K562 (cell line): ENCODE measurements at regions not wholly inside any gene's neighbourhood (a gene's known extent, or its start where the extent isn't known, plus 50 kb on each side); places are given as distances from the start of the nearest gene placed in this dataset.

ENCODE experiments used
- ATAC-seq: fragments of 200-7000 bp; cut with Tn5 transposase; 3 replicates; pipeline ENCODE4 v1.9.1; 2020; ENCODE audit warnings: moderate library complexity
- BruUV-seq: library from RNA; stranded (reverse); fragments of 400-500 nt; replicated peaks from 2 replicates; lab custom pipeline; 2021; lab: Mats Ljungman, UMichigan
- CTCF ChIA-PET: fragments of 300-600 bp; formaldehyde crosslinking; extraction: SDS; loops from one replicate; lab custom pipeline; 2021; ENCODE audit warnings: low intra/inter-chr PET ratio; lab: Yijun Ruan, JAX
- POLR2A ChIA-PET: fragments of 300-600, 350-650 bp; sonication (Branson Sonifier 250); formaldehyde crosslinking; extraction: SDS; loops from one replicate; lab custom pipeline; 2021; ENCODE audit warnings: antibody characterized with exemption, inconsistent platforms; lab: Yijun Ruan, JAX
- DNase-seq, 4 experiments: peaks; one replicate each; pipeline versions ENCODE4 v3.0.0 to v3.0.0-alpha.2; 2011 to 2018; ENCODE audit warnings: low spot score in 3 of 4, mixed read lengths in 3 of 4; ENCODE audit errors: extremely low read depth in 1 of 4
- FAIRE-seq: peaks from 2 replicates; lab custom pipeline; 2011; peaks lifted over from hg19 to GRCh38; lab: Jason Lieb, UNC
- H2AFZ ChIP-seq: 2 replicates; pipeline ENCODE4 v1.6.0; 2011; ENCODE audit warnings: low read depth, low read length, control low read depth, inconsistent platforms
- H3K27ac ChIP-seq: fragments of 200-600 bp; 3 replicates; pipeline ENCODE4 v1.8.0; 2011; ENCODE audit warnings: low read depth, mild to moderate bottlenecking, control low read depth, inconsistent platforms, low read length, moderate library complexity, mixed read lengths; ENCODE audit errors: extremely low read depth
- H3K27me3 ChIP-seq, 2 experiments: fragments of 300-600 bp in 1 of 2; 2 replicates in 1 of 2; 3 replicates in 1 of 2; pipeline versions ENCODE4 v1.6.0 to v1.8.0; 2011; ENCODE audit warnings: inconsistent platforms in 2 of 2, low read length in 2 of 2, mild to moderate bottlenecking in 1 of 2, mixed read lengths in 1 of 2, moderate library complexity in 1 of 2; ENCODE audit not compliant: control insufficient read depth in 2 of 2, insufficient read depth in 2 of 2
- H3K36me3 ChIP-seq: fragments of 300-600 bp; 3 replicates; pipeline ENCODE4 v1.8.0; 2011; ENCODE audit warnings: mild to moderate bottlenecking, low read length, inconsistent platforms; ENCODE audit not compliant: control insufficient read depth, insufficient read depth
- H3K4me1 ChIP-seq, 2 experiments: fragments of 200-600 bp in 1 of 2; replicated peaks in 1 of 2; 2 replicates in 1 of 2; 3 replicates in 1 of 2; pipeline versions ENCODE4 v1.5.1 to v1.8.0; 2011; ENCODE audit warnings: inconsistent platforms in 2 of 2, low read length in 2 of 2, mild to moderate bottlenecking in 1 of 2, mixed read lengths in 1 of 2, moderate library complexity in 1 of 2; ENCODE audit not compliant: control insufficient read depth in 2 of 2, insufficient read depth in 2 of 2
- H3K4me2 ChIP-seq: 2 replicates; pipeline ENCODE4 v1.6.1; 2011; ENCODE audit warnings: low read length, control low read depth, inconsistent platforms, mixed read lengths; ENCODE audit not compliant: insufficient read depth
- H3K4me3 ChIP-seq: fragments of 200-600 bp; sonication (generic), shearing (Covaris generic); 2 replicates; pipeline ENCODE4 v1.5.1; 2016; ENCODE audit warnings: control low read depth, inconsistent platforms
- H3K79me2 ChIP-seq: fragments of 200-600 bp; 3 replicates; pipeline ENCODE4 v1.8.0; 2011; ENCODE audit warnings: low read length, inconsistent platforms; ENCODE audit not compliant: control insufficient read depth, insufficient read depth
- H3K9ac ChIP-seq, 2 experiments: 2 replicates each; pipeline versions ENCODE4 v1.6.0 to v1.6.1; 2011; ENCODE audit warnings: low read depth in 2 of 2, low read length in 2 of 2, control low read depth in 1 of 2, inconsistent platforms in 1 of 2, mild to moderate bottlenecking in 1 of 2, mixed read lengths in 1 of 2; ENCODE audit not compliant: insufficient read depth in 1 of 2
- H3K9me1 ChIP-seq: one replicate; pipeline ENCODE4 v1.6.0; 2011; ENCODE audit warnings: inconsistent platforms, mild to moderate bottlenecking, low read length, moderate library complexity; ENCODE audit not compliant: control insufficient read depth, insufficient read depth
- H3K9me3 ChIP-seq: replicated peaks from 2 replicates; pipeline ENCODE4 v1.5.1; 2011; ENCODE audit warnings: low read depth, low read length, inconsistent platforms; ENCODE audit not compliant: control insufficient read depth, insufficient read depth
- H4K20me1 ChIP-seq: replicated peaks from 2 replicates; pipeline ENCODE4 v1.6.1; 2011; ENCODE audit warnings: low read length, inconsistent platforms, mixed read lengths; ENCODE audit not compliant: control insufficient read depth, insufficient read depth
- HNRNPL ChIP-seq: fragments of 200-400 bp; formaldehyde crosslinking; IDR thresholded peaks from 2 replicates; pipeline ENCODE4 v1.6.1; 2017; ENCODE audit warnings: low read depth, mild to moderate bottlenecking, low read length
- JUND ChIP-seq, 2 experiments: IDR thresholded peaks; 2 replicates in 1 of 2; 3 replicates in 1 of 2; pipeline ENCODE4 v1.6.1; 2011; ENCODE audit warnings: borderline replicate concordance in 2 of 2, low read depth in 2 of 2, low read length in 2 of 2, improper control_type of control experiment in 1 of 2, missing biosample characterization in 1 of 2, missing genetic modification characterization in 1 of 2, missing genetic modification reagents in 1 of 2
- ZNF347 ChIP-seq: fragments of 450-650 bp; formaldehyde crosslinking; IDR thresholded peaks from 2 replicates; pipeline ENCODE4 v1.4.0; 2020; ENCODE audit warnings: low read depth, mild to moderate bottlenecking, moderate library complexity
- WGBS: fragments of 100-300 bp; shearing (Covaris generic); methylation state at CpG from one replicate; pipeline ENCODE4 v1.1.6; 2016; ENCODE audit warnings: low coverage, mixed read lengths; ENCODE audit not compliant: insufficient coverage; ENCODE audit errors: missing lambda C conversion rate; 5-methylcytosine and 5-hydroxymethylcytosine counted together
- in situ Hi-C: fragments of 300-500 bp; cut with MboI; formaldehyde crosslinking; loops from 4 replicates; pipeline ENCODE4 v1.15.0; 2018; ENCODE audit warnings: inconsistent platforms, mixed read lengths
- intact Hi-C: fragments of 100-400 bp; cut with micrococcal nuclease; formaldehyde crosslinking; loops from 2 replicates; pipeline ENCODE4 v1.14.2; 2022
- TF ChIP-seq, protein P1 (sequence below): fragments of 450-650 bp; conservative IDR thresholded peaks from 2 replicates; pipeline ENCODE4 v1.6.1; 2016; ENCODE audit warnings: missing genetic modification characterization, low read depth, mild to moderate bottlenecking, missing compliant biosample characterization, moderate library complexity
- TF ChIP-seq, protein P2 (sequence below), 2 experiments: fragments of 450-650 bp in 1 of 2; IDR thresholded peaks; 2 replicates each; pipeline ENCODE4 v1.6.1; 2011 to 2017; ENCODE audit warnings: low read depth in 2 of 2, antibody characterized with exemption in 1 of 2, borderline replicate concordance in 1 of 2, low read length in 1 of 2, mild to moderate bottlenecking in 1 of 2, mixed read lengths in 1 of 2; ENCODE audit not compliant: control insufficient read depth in 1 of 2
- TF ChIP-seq, protein P3 (sequence below): sonication (generic); formaldehyde crosslinking; IDR thresholded peaks from 2 replicates; pipeline ENCODE4 v1.8.1; 2023; ENCODE audit warnings: missing genetic modification reagents, mild to moderate bottlenecking, borderline replicate concordance

DNA sequence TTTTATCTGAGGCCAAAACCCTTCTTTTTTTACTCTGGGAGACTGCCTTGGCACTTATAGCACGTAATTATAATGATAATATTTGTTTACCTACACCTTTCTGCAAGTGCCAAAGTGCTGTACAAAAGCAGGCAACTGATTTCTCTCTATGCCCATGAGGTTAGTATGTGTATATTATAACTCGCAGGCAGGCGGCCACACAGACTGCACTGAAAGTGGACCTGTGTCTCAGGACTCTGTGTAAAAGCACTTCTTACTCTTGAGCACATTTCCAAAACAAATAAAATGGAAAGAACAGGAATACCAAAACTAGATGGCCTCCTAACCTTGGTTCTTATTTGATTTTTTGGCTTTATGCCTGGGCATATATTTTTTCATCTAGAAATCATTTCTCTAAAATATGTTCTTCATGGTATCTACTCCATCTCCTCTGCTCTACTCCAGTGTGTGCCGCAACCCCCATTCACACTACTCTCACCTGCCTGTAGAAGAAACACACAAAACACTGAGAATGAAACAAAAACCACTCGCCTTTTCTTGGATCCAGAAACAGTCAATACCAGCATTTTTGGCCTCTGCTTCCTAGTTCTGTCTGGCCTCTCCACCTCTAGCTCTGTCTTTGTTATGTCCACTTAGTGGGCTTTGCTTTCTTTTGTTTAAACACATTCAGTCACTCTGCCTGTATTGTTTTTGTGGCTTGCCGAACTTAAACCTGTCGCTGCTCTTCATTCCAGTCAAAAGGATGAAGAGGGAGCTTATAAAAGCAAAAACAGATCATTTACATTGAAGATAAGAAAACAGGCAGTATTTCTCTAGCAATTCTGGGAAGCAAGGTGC is 934.5 kb upstream of the TENM3 start:
- WGBS: 2% methylated on average over 7 of the region's 7 CpGs
- no peaks in the 10 kb centered on the region for H3K4me1 ChIP-seq
- H3K4me2 ChIP-seq: no peak overlapping the region
- no peak for FAIRE-seq
- ChIA-PET POLR2A (no interaction called here), CTCF (no interaction called here)
- in situ Hi-C loops (no loop called here), intact Hi-C loops (no loop called here)
- H3K27me3 ChIP-seq: no peaks in the 10 kb centered on the region
- no peak overlapping the region for H3K27ac ChIP-seq
- BruUV-seq: no TSS peak
- no peaks in the 10 kb centered on the region for H4K20me1 ChIP-seq
- DNase-seq: no peak
- H3K9me1 ChIP-seq: no peaks in the 10 kb centered on the region
- no peak overlapping the region for H3K9ac ChIP-seq
- no peaks in the 10 kb centered on the region for H3K9me3 ChIP-seq
- H3K79me2 ChIP-seq: no peaks in the 10 kb centered on the region
- no peak overlapping the region for H3K4me3 ChIP-seq
- no peak overlapping the region for H2AFZ ChIP-seq
- ATAC-seq: no peak
- no peaks in the 10 kb centered on the region for H3K36me3 ChIP-seq
- TF ChIP-seq, protein P1, sequence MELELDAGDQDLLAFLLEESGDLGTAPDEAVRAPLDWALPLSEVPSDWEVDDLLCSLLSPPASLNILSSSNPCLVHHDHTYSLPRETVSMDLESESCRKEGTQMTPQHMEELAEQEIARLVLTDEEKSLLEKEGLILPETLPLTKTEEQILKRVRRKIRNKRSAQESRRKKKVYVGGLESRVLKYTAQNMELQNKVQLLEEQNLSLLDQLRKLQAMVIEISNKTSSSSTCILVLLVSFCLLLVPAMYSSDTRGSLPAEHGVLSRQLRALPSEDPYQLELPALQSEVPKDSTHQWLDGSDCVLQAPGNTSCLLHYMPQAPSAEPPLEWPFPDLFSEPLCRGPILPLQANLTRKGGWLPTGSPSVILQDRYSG (tag): no peak
- TF ChIP-seq ZNF347 (CRISPR knock-in tag) (no peak), JUND (IDR thresholded peaks at IDR 0.05; ENCODE audit: borderline replicate concordance, low read depth, low read length) (no peak), JUND (tag; IDR thresholded peaks at IDR 0.05; ENCODE audit: borderline replicate concordance, low read depth, low read length) (no peak), HNRNPL (no peak)
- TF ChIP-seq, protein P2, sequence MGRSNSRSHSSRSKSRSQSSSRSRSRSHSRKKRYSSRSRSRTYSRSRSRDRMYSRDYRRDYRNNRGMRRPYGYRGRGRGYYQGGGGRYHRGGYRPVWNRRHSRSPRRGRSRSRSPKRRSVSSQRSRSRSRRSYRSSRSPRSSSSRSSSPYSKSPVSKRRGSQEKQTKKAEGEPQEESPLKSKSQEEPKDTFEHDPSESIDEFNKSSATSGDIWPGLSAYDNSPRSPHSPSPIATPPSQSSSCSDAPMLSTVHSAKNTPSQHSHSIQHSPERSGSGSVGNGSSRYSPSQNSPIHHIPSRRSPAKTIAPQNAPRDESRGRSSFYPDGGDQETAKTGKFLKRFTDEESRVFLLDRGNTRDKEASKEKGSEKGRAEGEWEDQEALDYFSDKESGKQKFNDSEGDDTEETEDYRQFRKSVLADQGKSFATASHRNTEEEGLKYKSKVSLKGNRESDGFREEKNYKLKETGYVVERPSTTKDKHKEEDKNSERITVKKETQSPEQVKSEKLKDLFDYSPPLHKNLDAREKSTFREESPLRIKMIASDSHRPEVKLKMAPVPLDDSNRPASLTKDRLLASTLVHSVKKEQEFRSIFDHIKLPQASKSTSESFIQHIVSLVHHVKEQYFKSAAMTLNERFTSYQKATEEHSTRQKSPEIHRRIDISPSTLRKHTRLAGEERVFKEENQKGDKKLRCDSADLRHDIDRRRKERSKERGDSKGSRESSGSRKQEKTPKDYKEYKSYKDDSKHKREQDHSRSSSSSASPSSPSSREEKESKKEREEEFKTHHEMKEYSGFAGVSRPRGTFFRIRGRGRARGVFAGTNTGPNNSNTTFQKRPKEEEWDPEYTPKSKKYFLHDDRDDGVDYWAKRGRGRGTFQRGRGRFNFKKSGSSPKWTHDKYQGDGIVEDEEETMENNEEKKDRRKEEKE (IDR thresholded peaks at IDR 0.05; ENCODE audit: borderline replicate concordance in 1 of 2, control insufficient read depth in 1 of 2, low read depth in 2 of 2, low read length in 1 of 2): no peak
- TF ChIP-seq, protein P3, sequence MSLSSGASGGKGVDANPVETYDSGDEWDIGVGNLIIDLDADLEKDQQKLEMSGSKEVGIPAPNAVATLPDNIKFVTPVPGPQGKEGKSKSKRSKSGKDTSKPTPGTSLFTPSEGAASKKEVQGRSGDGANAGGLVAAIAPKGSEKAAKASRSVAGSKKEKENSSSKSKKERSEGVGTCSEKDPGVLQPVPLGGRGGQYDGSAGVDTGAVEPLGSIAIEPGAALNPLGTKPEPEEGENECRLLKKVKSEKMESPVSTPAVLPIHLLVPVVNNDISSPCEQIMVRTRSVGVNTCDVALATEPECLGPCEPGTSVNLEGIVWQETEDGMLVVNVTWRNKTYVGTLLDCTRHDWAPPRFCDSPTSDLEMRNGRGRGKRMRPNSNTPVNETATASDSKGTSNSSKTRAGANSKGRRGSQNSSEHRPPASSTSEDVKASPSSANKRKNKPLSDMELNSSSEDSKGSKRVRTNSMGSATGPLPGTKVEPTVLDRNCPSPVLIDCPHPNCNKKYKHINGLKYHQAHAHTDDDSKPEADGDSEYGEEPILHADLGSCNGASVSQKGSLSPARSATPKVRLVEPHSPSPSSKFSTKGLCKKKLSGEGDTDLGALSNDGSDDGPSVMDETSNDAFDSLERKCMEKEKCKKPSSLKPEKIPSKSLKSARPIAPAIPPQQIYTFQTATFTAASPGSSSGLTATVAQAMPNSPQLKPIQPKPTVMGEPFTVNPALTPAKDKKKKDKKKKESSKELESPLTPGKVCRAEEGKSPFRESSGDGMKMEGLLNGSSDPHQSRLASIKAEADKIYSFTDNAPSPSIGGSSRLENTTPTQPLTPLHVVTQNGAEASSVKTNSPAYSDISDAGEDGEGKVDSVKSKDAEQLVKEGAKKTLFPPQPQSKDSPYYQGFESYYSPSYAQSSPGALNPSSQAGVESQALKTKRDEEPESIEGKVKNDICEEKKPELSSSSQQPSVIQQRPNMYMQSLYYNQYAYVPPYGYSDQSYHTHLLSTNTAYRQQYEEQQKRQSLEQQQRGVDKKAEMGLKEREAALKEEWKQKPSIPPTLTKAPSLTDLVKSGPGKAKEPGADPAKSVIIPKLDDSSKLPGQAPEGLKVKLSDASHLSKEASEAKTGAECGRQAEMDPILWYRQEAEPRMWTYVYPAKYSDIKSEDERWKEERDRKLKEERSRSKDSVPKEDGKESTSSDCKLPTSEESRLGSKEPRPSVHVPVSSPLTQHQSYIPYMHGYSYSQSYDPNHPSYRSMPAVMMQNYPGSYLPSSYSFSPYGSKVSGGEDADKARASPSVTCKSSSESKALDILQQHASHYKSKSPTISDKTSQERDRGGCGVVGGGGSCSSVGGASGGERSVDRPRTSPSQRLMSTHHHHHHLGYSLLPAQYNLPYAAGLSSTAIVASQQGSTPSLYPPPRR (CRISPR knock-in tag): no peak
